HG02938 (cell line): ENCODE measurements at regions not wholly inside any gene's neighbourhood (a gene's known extent, or its start where the extent isn't known, plus 50 kb on each side); places are given as distances from the start of the nearest gene placed in this dataset.

ENCODE experiments used
- ATAC-seq: cut with Tn5 transposase; IDR thresholded peaks from one replicate; pipeline ENCODE4 v1.9.1; 2021; ENCODE audit warnings: mild to moderate bottlenecking, moderate library complexity; ENCODE audit not compliant: unreplicated experiment

DNA sequence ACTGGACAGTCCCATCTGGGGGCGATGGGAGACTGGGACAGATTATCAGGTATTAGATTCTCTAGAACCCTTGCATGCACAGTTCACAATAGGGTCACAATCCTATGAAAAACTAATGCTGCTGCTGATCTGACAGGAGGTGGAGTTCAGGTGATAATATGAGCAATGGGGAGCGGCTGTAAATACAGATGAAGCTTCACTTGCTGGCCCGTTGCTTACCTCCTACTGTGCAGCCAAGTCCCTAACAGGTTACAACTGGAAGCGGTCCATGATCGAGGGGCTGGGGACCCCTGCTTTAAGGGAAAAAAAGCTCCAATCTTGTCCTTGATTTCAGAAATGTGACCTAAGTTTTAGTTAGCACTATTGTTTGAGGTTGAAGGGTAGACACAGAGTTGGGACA lies 175.2 kb downstream of the ZNF330 start:
- no peak for ATAC-seq

DNA sequence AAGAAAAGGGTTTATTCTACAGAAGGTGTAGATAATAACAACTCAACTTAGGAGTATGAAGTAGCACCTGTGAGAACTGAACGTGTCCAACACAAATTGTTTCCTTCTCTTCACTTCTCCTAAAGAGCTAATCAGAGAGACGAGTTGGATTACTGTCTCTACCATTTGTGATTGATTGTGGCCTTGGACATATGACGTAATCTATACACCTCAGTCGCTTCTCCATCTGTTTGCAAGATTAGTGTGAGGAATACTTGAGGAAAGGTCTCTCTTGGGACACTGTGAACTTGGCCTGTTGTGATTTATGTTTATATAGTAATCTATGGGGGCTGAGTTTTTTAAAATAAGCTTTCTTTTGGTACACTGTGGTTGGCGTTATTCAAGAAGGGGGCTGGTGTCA lies 182.0 kb downstream of the ZNF330 start:
- no peak for ATAC-seq

DNA sequence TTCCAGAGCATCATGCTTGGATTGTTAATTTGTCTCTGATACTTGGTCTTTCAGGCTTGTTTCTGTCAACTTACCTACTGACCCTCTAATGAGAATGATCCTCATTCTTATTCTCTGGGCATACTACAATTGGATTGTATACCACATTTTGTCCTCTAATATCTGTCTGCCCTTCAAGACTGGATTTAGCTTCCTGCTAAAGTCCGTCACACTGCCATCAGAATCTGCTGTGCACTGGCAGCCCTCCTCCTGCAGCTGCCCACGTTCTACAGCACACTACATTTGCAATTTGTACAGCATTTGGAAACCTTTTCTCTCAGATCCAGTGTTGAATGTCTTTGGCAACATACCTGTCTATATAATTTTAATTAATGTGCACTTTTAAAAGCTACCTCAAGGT lies 183.1 kb downstream of the ZNF330 start:
- no peak for ATAC-seq

DNA sequence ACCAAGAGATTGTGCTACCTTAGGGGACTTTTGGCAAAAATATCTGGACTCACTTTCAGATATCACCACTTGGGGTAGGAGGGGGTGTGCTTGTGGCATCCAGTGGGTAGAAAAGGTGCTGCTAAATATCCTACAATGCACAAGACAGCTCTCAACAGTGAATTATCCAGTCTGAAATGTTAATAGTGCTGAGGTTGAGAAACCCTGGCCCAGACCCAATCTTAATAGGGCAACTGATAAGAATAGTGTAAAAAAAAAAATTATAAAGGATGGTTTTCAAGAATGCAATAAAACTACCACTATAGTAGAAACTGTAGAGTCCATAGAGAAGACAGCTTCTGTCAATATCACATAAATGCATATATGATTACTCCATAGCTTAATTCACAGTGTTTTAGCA lies 185.5 kb downstream of the ZNF330 start:
- ATAC-seq: no peak

DNA sequence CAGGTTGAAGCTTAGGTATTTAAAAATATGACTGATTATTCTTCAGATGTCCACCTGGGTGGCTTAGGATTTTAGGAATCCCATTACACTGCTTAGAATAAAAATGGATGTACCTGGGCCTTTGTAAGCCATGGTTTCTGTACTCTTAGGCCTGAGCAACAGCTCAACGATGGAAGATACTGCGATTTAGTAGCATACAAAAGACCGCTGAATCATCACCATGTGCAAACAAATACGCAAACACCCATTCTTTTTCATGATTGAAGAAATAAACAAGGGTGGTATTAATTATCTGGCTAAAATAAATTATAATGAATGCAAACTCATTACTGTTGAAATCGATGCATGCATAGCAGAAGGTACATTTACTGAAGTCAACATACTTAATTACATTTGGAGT lies 188.9 kb downstream of the ZNF330 start:
- no peak for ATAC-seq

DNA sequence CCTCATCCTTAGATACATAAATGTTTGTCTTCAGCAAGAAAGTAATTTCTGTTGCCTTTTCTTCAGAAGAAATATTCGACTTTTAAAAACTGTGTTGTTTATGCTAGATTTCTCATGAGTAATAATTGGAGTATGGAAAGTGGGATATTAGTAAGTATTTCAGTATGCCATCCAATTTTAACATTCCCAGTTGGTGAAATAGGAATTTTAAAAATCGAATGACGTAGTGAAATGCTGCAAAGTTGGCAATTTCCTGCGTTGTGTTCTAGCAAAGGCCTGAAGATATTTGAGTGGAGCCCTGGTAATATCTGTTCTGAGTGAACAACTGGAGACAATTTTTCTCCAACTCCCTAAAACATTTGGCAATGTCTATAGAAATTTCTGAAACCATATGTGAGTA lies 190.1 kb downstream of the ZNF330 start:
- ATAC-seq: no peak

DNA sequence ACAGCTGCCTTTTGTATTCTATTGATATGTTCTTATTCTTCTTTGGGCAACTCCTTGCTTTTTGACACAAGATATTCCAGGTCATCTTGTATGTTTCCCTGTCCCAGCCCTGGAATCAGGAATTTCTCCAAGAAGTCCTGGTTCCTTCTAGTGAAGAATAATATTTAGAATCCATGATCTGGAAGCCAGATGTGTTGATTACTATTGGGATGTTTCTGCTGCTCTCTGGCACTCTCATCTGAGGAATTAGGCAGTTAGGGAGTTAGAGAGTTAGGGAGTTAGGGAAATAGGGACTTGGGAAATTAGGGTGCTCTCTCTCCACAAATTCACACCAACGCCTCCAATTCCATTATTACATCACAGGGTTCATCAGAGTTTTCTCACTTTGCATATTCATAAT lies 191.2 kb downstream of the ZNF330 start:
- ATAC-seq: no peak

DNA sequence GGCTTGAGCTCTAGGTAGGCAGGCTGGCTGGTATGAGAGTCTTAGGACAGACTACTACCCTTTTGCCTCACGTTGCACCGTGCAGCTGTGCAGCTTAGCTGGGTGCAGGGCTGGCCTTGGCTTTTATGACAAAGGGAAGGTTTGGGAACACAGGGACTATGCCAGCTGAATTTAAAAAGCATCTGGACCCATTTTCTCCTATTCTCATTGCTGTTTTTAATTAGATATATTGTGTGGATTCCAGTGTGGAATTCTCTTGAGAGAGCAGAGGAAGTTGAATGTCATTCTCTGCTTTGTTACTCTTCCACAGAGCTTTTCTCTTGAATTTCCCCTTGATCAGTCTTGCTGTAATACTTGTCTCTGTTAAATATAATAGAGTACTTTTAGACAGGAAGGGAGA lies 192.7 kb downstream of the ZNF330 start:
- ATAC-seq: no peak

DNA sequence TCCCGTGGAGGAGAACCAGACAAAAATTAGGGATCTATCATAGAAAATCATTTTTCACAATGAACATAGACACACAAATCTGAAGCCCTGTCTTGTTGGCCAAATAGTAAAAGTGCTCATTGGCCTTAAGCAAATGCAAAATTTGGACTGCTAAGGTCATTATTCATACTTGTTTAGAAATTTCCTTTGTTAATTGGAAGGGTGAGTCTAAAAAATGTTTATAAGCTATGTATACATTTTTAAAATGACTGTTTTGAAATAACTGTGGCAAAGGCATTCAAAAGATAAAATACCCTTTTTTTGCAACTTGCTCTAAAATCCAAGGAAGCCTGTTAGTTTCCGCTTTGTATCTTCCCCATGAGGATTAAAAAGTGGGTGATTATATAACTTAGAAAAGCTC lies 195.0 kb downstream of the ZNF330 start:
- no peak for ATAC-seq

DNA sequence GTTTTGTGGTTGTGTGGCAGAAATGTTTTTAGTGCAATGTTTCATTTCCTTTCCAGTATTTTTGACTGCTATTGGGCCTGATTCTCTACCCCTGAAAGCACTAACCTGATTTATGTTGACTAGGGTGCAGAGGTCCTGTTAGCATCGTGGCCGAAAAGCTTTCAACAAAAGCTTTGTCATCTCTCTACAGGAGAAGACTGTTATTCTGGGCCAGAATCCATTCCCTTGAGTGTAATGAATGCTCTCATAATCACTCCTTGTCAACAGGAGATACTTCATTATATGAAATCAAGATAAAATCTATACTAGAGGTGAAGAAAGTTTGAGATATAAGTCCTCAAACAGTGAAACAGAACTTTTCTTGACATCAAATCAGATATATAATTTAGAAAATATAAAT lies 195.5 kb downstream of the ZNF330 start:
- ATAC-seq: no peak

DNA sequence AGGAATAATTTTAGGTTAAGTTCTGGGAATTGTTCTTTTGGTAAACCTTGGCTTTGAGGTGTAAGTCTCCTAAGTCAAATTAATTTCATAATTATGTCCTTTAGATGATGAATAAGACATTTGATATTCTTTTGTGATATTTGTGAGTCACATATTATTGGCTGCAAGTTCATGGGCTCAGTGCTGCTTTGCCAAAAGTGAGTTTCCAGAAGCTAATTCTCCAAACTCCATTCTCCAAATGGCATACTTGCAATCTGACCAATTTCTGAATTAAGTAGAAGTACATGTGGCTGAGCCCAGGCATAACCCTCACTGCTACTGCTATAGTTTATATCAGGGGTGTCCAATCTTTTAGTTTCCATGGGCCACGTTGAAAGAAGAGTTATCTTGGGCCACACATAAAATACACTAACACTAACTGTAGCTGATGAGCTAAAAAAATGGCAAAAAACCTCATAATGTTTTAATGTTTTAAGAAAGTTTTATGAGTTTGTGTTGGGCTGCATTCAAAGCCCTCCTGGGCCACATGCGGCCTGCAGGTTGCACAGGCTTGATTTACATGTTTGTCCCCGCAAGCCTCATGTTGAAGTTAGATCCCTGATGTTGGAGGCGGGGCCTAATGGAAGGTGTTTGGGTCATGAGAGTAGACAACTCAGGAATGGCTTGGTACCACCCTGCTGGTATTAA lies 196.1 kb downstream of the ZNF330 start:
- ATAC-seq: no peak

DNA sequence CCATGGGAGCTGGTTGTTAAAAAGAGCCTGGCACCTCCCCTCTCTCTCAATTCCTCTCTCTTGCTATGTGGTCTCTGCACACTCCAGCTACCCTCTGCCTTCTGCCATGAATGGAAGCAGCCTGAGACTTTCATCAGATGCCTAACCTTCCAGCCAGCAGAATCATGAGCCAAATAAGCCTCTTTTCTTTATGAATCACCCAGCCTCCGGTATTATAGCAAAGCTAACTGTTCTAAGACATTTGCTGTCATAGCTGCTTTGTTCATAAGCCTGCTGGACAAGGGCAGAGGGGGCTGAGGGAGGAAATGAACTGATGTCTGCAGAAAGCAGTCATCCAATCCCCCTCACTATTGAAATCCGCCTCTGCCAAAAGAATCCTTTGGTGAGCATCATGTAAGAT lies 196.7 kb downstream of the ZNF330 start:
- ATAC-seq: no peak

DNA sequence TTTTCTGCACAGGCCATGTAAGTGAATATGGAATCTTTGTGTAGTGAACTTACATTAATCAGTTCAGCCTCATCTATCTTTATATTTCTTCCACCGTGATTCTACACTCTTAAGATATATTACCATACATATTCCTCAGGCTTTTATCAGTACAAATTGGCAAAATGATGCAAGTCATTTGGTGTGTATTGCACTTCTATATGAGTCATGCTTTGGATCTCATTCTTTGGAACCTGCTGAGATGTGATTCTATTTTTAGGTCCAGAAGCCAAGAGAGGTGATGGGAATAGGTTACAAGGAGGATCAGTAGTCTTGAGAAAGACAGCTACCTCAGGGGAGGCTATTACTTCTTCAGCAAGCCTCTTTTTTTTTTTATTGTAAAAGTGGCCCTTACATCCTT lies 204.4 kb downstream of the ZNF330 start:
- ATAC-seq: no peak

DNA sequence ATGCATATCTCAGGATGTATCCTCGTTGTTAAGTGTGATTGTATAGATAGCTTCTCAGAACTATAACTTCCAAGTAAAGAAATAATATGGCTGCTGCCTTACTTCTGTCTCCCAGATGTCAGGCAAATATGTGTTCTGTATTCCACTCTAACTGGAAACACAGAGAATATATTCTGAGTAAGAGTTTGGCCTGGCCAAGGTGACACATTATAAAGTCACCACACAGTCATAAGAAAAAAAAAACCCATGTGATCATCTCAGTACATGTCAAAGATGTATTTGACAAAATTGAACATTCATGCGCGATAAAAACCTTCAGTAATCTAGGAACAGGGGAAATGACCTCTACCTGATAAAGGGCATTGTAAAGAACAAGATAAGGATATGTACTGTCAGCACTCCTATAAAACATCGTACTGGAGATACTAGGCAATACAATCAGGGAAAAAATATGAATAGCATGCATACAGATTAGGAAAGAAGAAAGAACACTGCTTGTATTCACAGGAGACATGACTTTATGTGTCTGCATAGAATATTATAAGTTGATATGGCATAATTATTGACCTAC lies 207.1 kb downstream of the ZNF330 start:
- no peak for ATAC-seq

DNA sequence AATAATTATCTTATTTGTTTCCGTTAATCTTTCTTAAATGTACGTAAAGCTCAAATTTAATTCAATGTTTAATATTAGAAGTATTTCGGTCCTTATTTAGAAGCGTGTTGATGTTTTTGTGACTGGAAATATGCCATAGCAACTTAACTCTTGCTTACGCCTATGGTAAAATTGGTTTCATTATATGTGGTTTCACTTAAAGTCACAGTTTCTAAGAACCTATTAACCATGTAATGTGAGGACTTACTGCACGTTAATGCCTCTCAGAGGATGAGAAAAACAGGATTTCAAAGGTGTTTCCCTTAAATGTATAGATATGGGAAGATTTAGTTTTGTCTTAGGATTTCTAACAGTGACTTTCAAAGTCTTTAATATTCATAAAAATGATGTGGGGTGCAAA lies 206.4 kb upstream of the IL15 start:
- ATAC-seq: no peak

DNA sequence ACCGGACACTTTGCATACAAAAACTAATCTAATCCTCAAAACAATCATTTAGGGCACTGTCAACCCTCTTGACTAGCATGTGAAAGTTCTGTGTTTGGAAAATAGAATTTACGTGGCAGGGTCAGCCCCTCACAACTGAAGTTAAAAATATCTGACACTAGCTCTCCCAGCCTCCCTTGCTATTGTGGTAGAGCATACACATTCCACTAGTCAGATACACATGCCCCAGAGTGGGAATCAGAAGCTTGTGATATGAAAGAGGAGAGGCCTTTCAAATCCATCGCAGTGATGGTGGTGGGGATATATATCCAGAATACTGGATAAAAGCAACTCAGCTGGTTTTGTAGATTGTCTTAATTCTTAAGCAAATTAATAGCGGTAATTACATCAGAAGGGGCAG lies 205.7 kb upstream of the IL15 start:
- no peak for ATAC-seq

DNA sequence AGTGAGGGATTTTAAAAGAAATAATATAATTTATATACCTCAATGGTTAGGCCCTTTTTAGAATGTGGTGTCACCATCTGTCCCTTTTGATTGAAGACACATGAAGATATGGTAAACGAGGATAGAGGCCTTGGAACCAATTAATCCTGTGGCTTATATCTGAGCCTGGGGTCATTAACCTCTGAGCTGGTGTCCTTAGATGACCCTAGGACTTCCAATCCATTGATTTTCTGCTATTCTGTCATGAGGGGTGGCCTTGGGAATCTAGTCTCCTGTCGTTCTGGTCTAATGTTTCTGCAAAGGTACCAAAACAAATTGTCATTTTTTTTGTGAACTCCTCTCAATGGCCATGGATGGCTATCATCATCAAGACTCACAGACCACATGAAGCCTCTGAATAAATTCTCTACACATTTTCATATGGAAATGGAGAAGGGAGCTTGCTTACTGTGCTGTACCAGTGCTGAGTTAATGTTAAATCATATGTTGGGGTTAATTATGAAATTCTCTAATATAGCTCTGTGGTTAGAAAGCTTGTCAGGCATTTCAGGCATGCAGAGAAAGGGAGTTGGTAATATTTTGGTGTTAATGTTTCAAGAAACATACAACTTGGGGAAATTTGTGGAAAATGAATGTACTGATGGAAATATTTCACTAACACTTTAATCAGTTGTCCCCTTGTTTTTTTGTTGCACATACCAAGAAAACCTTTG lies 204.2 kb upstream of the IL15 start:
- no peak for ATAC-seq

DNA sequence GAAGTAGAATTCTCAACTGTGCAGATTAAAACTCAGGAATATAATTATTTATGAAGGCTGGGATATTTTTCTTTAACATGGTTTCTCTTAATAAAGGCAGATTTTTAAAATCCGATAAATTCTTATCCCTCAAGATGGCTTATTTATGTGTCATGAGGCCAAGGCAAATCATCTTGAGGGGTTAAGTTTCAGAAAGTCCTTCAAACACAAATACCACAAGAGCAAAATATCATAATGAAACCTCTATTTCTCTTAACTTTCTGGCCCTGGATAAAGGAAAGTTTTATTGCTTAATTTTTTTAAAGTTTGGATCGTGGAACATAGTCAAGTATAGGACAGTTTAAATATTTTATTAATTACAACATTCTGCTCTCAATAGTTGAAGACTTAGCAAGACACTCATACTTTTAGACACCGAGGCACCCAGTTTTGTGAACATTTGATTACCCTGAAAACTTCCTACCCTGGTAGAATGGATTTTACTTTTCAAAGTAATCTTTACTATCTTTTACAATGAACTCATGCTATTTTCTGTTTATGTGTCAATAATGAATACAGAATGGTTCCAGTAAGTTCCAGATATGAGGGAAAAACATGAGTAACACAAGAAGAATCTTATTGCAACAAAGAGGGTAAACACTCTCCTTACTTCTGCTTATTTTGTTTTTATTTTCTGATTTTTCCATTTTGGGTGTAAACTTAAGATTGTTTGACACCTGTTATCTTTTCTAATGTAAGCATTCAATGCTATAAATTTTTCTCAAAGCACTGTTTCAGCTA lies 200.7 kb upstream of the IL15 start:
- ATAC-seq: no peak

DNA sequence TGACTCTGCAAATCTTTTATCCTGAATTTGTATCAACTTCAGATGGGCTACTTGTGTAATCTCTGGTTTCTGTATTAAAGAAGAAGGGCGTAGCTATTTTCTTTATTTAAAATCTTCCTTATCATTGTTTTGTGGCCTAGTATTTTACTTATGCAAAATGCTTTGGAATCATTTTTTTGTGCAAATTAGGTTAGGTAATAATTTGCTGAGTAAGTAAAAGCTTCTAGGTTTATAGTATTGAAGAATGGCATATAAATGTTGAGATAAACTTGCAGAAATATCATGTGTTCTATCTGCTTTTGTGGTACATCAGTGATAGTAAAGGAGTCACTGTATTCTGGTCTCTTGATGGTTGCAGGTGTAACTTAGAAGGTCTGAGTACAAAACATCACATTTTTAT lies 197.2 kb upstream of the IL15 start:
- ATAC-seq: no peak

DNA sequence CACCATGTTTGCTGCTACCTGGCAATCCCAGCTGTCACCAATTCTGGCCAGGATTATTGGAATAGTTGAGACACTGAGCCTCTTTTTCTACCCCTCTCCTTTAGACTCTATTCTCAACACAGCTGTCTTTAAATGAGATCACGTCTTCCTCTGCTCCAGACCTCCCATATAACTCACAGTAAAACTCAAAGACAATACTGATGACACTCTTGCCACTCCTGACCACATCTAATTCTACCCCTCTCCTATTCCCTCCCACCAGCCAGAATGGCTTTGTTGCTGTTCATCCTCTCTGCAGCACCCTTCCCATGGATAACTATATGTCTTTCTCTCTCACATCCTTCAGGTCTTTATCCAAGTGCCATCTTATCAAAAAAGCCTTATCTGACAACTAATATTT lies 188.6 kb upstream of the IL15 start:
- no peak for ATAC-seq

DNA sequence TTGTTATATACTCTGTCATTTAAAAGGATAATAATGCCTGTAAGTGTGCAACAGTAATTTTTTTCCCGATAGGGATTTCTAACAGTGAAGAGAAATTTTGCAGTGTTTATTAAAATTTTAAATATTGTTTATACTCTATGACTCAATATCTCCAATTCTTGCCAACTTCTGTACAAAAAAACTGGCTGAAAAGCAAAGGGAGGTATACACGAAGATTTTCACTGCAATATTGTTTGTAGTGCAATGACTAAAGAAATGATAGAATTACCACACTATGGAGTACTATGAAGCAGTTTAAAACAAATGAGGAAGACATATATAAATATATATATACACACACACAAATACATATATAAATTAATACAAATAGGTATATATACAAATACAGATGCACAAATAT lies 187.9 kb upstream of the IL15 start:
- ATAC-seq: no peak

DNA sequence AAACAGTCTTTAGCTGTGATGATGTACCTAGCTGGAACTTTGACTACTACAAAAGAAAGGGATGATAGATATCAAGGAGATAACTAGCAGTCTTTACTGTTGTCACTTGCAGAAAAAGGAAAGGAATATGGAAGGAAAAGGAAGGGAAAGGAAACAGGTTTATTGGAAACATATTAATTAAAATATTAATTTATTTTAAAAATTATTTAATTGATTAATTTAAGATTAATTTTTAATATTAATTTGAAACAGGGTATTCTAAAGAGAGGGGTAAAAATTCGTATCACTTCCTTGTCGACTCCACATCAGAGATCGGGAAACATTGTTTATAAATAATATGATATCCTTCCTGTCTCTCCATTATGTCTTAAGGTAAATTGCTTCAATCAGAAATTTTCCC lies 186.5 kb upstream of the IL15 start:
- no peak for ATAC-seq
